Gastrocnemius medialis (tissue), 4 donors: ENCODE measurements at regions not wholly inside any gene's neighbourhood (a gene's known extent, or its start where the extent isn't known, plus 50 kb on each side); places are given as distances from the start of the nearest gene placed in this dataset.

Experiments used
- POLR2A ChIP-seq, 2 donors: fragments of 450-650 bp; IDR thresholded peaks; one replicate each; pipeline ENCODE4 v1.6.1; 2017; ENCODE audit warnings: antibody characterized with exemption in 2 of 2, mild to moderate bottlenecking in 2 of 2, moderate library complexity in 2 of 2
- TF ChIP-seq, protein P1 (sequence below), 5 experiments: fragments of 450-650 bp in 3 of 5; fragments of 200-600 bp in 2 of 5; sonication (generic) in 2 of 5; IDR thresholded peaks in 4 of 5; conservative IDR thresholded peaks in 1 of 5; 1 replicate in 4 of 5; 2 replicates in 1 of 5; pipeline ENCODE4 v1.5.1; 2016 to 2019; ENCODE audit warnings: antibody characterized with exemption in 5 of 5, mild to moderate bottlenecking in 3 of 5, moderate library complexity in 3 of 5

DNA sequence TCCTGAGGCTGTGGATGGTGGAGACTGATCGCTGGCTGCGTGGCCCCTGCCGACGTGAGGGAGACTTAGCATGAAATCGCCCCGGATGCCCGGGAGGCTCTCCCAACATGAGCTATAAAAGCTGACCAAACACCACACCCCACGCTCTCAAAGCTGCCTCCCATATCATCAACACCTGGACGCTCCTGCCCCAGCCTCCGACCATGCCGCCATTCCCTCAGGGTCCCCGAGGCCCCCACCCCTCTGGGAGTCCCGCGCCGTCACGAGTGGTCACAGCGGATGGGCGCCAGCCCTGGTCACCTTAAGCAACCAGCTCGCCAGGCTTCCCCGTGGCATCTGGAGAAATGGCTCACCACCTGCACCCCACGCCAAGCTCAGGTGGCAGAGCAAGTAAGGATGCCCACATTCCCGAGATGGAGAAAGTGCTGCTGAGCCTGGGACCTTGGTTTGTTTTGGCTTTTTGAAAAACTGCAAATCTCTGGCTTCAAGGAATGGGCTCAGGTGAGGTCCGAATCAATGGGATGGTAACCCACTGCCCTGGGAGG is 196.0 kb downstream of the MED10 start:
- TF ChIP-seq, protein P1, sequence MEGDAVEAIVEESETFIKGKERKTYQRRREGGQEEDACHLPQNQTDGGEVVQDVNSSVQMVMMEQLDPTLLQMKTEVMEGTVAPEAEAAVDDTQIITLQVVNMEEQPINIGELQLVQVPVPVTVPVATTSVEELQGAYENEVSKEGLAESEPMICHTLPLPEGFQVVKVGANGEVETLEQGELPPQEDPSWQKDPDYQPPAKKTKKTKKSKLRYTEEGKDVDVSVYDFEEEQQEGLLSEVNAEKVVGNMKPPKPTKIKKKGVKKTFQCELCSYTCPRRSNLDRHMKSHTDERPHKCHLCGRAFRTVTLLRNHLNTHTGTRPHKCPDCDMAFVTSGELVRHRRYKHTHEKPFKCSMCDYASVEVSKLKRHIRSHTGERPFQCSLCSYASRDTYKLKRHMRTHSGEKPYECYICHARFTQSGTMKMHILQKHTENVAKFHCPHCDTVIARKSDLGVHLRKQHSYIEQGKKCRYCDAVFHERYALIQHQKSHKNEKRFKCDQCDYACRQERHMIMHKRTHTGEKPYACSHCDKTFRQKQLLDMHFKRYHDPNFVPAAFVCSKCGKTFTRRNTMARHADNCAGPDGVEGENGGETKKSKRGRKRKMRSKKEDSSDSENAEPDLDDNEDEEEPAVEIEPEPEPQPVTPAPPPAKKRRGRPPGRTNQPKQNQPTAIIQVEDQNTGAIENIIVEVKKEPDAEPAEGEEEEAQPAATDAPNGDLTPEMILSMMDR (IDR thresholded peaks at IDR 0.05 in 4 of 5, conservative IDR thresholded peaks at IDR 0.05 in 1 of 5), result no peak
- TF ChIP-seq POLR2A (IDR thresholded peaks at IDR 0.05), result no peak
